ENCODE measurements at regions not wholly inside any gene's neighbourhood (a gene's known extent, or its start where the extent isn't known, plus 50 kb on each side); places are given as distances from the start of the nearest gene placed in this dataset.

DNA sequence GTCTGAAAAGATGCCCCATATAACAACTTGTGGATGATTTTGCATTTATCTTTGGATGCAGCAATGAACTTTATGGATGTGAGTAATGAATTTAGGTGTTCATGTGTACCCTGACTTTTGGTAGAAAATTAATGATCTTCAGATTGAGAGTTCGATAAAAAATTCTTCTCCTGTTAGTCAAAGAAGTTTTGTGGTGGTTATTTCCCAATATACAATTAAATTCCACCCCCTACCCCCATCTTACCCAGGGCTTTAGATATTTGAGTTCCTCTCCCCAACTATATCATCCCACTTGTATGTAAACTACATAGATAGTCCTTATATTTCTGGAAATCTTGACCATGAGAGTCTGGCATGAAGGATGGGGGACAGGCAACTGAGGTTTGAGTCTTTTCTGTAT, 126.1 kb upstream of the ALDH1A3 start:
- no peak for DNase-seq (ENCODE audit: low read depth)
- H3K4me3 ChIP-seq (ENCODE audit: control insufficient read depth, low read depth, low read length) = no peak overlapping the region
- TF ChIP-seq, protein P1, sequence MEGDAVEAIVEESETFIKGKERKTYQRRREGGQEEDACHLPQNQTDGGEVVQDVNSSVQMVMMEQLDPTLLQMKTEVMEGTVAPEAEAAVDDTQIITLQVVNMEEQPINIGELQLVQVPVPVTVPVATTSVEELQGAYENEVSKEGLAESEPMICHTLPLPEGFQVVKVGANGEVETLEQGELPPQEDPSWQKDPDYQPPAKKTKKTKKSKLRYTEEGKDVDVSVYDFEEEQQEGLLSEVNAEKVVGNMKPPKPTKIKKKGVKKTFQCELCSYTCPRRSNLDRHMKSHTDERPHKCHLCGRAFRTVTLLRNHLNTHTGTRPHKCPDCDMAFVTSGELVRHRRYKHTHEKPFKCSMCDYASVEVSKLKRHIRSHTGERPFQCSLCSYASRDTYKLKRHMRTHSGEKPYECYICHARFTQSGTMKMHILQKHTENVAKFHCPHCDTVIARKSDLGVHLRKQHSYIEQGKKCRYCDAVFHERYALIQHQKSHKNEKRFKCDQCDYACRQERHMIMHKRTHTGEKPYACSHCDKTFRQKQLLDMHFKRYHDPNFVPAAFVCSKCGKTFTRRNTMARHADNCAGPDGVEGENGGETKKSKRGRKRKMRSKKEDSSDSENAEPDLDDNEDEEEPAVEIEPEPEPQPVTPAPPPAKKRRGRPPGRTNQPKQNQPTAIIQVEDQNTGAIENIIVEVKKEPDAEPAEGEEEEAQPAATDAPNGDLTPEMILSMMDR (conservative IDR thresholded peaks at IDR 0.05; ENCODE audit: control insufficient read depth, insufficient read depth, low read depth, low read length) = no peak

DNA sequence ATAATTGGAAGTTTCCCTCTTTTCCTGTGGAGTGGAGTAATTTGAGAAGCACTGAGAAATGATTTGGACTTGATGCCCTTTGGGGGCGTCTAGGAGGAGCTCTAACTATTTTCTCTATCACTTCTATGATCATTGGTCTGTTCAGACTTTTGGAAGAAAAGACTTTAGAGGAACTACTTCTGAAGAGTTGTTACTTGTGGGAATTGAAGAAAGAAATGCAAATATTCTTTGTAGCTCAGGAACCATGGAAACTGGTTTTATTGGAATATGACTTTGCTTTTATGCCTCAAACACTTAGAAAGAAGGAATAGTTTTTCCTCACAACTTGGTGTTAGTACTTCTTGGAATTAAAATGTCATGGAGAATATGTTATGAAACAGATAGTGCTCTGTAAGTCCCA, 122.0 kb upstream of the ALDH1A3 start:
- no peak for DNase-seq (ENCODE audit: low read depth)
- H3K4me3 ChIP-seq (ENCODE audit: control insufficient read depth, low read depth, low read length) = no peak overlapping the region
- TF ChIP-seq, protein P1 (conservative IDR thresholded peaks at IDR 0.05; ENCODE audit: control insufficient read depth, insufficient read depth, low read depth, low read length) = no peak

DNA sequence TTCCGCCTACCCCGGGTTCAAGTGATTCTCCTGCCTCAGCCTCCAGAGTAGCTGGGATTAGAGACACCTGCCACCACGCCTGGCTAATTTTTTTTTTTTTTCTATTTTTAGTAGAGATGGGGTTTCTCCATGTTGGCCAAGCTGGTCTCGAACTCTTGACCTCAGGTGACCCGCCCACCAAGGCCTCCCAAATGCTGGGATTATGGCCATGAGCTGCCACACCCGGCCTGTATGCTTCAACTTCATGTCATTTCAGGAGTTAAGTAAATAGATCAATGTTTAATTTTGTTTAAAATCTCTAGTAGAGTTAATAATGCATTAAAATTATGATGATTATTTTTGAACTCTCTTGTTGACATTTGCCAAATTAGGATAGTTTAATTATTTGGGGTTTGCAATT, 121.1 kb upstream of the ALDH1A3 start:
- no peak for DNase-seq (ENCODE audit: low read depth)
- H3K4me3 ChIP-seq (ENCODE audit: control insufficient read depth, low read depth, low read length) = no peak overlapping the region
- TF ChIP-seq, protein P1 (conservative IDR thresholded peaks at IDR 0.05; ENCODE audit: control insufficient read depth, insufficient read depth, low read depth, low read length) = no peak

GRCh38 chr15:100759106-100759505, 120.5 kb upstream of the ALDH1A3 start:
- DNase-seq (ENCODE audit: low read depth) = peak; percentile 85
- TF ChIP-seq, protein P1 (conservative IDR thresholded peaks at IDR 0.05; ENCODE audit: control insufficient read depth, insufficient read depth, low read depth, low read length) = no peak
- no peak overlapping the region for H3K4me3 ChIP-seq (ENCODE audit: control insufficient read depth, low read depth, low read length)

DNA sequence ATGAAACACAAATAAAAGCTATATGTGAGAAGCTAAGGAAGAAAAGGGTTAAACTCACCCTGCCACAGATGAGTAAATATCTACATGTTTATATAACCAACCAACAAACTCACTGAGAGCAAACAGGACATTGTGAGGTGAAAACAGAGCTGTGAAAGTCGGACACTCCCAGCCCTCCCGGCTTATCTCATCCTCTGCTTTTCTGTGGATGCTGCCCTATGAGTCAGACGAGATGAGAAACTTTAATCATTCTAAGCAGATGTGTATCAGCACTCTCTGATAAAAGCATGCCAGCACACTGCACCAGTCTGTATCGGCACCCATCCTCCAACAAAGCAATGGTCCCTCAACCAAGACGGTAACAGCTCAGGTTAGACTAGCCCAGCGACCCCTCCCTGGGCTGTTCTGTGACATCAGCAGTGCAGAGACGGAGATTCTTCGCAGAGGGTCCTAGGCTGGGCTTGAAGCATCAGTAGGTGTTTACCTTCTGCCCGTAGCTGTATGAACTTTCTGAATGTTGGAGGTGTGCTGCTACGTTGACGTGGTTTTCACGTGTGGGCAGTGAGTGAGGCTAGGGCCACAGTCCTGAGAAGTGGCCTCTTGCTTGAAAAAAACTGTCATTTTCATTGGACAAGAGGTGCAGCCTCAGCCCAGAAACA, 119.8 kb upstream of the ALDH1A3 start:
- TF ChIP-seq, protein P1 (conservative IDR thresholded peaks at IDR 0.05; ENCODE audit: control insufficient read depth, insufficient read depth, low read depth, low read length) = no peak
- H3K4me3 ChIP-seq (ENCODE audit: control insufficient read depth, low read depth, low read length) = no peak overlapping the region
- peak; percentile 87 for DNase-seq (ENCODE audit: low read depth)

DNA sequence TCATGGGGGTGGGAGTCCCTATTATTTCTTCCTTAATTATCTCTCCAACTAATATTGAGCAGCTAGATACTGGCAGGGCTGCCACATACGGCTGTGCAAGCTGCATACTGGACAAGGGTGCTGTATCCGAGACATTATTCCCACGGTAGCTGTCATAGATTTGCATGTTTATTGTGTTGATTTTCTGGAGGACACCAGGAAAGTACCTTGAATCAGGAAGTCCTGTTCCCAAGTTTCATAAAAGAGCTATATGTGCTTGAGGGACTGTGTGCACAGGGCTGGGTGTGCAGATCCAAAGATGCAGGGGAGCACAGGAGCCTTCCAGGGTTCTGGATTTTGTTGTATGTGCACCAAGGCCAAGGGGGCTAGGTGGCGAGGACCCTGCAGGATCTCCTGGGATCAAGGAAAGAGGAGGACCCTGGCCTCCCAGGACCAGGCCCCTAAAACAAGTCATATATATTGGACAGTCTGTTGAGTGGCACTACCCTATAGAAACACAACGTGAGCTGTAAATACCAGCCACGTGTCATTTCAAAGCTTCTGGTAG, 119.2 kb upstream of the ALDH1A3 start:
- TF ChIP-seq, protein P1 (conservative IDR thresholded peaks at IDR 0.05; ENCODE audit: control insufficient read depth, insufficient read depth, low read depth, low read length) = no peak
- H3K4me3 ChIP-seq (ENCODE audit: control insufficient read depth, low read depth, low read length) = no peak overlapping the region
- no peak for DNase-seq (ENCODE audit: low read depth)

Data from fibroblast of mammary gland (primary cell).